ENCODE measurements at regions not wholly inside any gene's neighbourhood (a gene's known extent, or its start where the extent isn't known, plus 50 kb on each side); places are given as distances from the start of the nearest gene placed in this dataset.

DNA sequence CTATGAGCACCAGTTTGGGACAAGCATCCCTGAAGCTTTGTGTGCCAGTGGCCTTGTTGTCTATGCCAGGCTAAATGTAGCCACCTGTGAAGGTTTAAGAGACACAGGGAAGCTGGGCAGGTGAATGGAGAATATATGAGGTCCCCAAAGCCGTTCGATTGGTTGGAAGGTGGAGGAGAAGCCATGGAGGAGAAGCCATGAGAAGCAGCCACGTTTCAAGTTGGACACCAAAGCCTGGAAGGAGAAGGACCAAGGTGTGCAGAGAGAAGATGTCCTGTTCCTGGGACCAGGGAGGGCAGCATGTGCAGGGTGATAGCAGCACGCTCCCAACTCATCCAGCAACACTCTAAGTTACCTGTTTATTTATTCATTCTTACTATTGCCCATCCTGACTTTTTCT is 432.3 kb upstream of the TSHZ3 start:
- TF ChIP-seq, protein P1, sequence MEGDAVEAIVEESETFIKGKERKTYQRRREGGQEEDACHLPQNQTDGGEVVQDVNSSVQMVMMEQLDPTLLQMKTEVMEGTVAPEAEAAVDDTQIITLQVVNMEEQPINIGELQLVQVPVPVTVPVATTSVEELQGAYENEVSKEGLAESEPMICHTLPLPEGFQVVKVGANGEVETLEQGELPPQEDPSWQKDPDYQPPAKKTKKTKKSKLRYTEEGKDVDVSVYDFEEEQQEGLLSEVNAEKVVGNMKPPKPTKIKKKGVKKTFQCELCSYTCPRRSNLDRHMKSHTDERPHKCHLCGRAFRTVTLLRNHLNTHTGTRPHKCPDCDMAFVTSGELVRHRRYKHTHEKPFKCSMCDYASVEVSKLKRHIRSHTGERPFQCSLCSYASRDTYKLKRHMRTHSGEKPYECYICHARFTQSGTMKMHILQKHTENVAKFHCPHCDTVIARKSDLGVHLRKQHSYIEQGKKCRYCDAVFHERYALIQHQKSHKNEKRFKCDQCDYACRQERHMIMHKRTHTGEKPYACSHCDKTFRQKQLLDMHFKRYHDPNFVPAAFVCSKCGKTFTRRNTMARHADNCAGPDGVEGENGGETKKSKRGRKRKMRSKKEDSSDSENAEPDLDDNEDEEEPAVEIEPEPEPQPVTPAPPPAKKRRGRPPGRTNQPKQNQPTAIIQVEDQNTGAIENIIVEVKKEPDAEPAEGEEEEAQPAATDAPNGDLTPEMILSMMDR (IDR thresholded peaks at IDR 0.05): no peak
- TF ChIP-seq ZFX (IDR thresholded peaks at IDR 0.05; ENCODE audit: borderline replicate concordance): no peak
